HG03064 (cell line): ENCODE measurements at regions not wholly inside any gene's neighbourhood (a gene's known extent, or its start where the extent isn't known, plus 50 kb on each side); places are given as distances from the start of the nearest gene placed in this dataset.
"Not testable (repeated sequence)": the region's sequence is repeated elsewhere in the genome, so short reads cannot be mapped to it uniquely, and the experiment has no call there.

Experiments
- ATAC-seq: cut with Tn5 transposase; IDR thresholded peaks from one replicate; pipeline ENCODE4 v1.9.1; 2021; ENCODE audit warnings: low read depth; ENCODE audit not compliant: unreplicated experiment

GRCh38 chr4:131883181-131883580 lies 1265.9 kb upstream of the PCDH10 start:
- not testable (repeated sequence) for ATAC-seq

- ATAC-seq: not testable (repeated sequence)
These were observed 1223.4 kb upstream of the PCDH10 start for GRCh38 chr4:131925662-131926061.

DNA sequence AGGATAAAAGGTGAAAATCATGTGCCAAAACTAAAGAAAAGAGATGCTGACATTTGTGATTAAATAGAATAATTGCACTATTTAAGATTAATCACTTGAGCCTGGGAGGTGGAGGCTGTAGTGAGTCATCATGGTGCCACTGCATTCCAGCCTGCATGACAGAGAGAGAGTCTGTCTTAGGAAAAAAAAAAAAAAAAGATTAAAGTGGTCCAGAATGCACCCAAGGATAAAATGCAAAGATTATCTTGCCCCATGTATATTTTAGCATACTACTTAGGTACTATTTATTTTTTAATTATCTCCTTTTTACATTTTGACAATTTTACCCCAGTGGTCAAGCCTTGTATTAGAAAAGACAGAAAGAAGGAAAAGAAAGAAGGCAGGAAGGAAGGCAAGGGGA lies 1181.4 kb upstream of the PCDH10 start:
- not testable (repeated sequence) for ATAC-seq

DNA sequence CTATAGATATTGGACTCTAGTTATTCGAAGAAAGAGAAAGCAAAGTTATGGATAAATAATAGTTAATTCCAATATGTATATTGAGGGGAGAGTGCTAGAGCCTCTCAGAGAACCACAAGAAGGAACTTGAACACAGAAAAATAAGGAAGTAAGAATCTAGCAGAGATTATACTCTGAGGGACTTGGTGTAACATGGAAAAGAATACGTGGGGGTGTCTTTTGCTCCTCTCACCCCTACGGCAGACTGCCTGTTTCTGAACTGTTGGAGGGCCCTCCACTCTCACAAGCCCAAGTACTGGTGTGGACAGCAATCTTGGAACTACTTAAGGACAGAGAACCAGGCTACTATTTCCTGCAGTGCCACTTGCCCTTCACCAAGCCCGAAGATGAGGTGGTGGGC lies 1174.4 kb upstream of the PCDH10 start:
- no peak for ATAC-seq

DNA sequence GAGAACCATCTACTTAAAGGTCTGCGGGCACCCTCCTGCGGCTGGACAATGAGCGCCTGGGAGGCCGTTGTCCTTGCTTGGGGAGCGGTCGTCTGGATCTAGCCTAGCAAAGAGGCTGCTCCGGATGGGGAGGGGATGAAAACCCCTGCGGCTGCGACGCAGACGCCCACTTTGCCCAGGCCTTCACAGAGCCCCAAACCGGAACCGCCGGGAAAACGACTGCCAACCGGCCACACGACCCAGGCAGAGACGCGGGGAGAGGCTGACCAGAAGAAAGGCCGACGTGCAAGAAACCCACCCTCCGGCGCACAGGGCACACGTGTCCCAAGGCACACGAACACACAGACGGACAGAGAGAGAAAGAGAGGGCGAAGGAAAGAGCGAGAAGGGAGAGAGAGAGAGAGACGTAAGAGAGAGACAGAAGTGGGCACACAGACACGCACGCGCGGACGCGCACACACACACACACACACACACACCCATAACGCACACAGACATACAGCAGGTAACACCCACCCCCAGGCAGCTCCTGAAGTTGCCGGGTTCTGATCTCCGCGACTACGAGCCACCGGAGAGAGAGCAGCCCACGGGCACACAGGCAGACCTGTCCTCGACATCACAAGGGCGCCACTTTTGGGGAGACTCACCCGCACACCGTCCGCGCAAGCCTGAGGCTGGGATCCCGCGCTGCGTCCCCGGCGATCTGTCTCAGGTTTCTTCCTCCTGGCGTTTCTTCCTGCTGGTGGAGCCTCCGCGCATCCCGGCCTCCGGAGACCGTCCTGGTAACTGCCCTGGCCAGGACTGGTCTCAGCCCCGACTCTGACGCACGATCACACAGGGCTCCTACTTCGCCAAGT lies 1173.6 kb upstream of the PCDH10 start:
- ATAC-seq: not testable (repeated sequence)

DNA sequence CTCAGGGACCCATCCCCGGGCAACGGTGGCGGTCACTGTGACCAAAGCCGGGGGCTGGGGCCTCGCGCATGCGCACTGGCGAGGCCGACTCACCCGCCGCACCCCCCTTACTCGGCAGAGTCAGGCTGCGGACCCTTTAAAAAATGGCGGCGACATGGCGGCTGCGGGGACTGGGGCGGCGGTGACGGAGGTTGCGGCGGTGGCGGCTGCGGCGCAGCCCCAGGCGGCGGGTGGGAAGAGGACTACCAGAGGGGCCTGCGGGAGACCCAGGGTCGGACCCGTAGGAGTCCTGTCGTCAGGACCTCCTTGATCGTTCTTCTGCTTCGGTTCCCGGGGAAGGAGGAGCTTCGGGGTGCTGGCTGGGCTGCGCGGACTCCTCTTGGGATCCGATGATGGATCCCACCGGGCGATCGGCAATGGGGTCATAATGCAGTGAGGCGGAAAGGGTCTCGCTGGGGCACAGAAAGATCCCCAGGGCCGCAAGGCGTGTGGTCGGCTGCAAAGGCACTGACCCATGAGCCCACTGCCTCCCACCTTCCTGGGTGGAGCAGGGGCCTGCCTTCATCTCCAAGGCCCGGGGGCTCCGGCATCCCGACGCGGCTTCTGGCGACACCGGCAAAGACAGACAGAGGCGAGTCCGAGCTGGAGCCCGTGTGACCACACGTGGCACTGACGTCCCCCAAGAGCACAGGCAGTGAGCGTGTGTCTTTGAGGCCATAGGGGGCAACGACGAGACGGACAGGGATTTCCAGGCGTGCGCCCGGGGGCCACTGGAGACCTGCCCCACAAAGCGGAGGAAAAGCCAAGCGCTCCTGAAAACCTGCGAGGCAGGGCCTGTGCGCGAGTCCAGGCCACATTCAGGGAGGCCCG lies 1172.7 kb upstream of the PCDH10 start:
- not testable (repeated sequence) for ATAC-seq

GRCh38 chr4:131978120-131978519 lies 1171.0 kb upstream of the PCDH10 start:
- no peak for ATAC-seq

GRCh38 chr4:131989576-131989975 lies 1159.5 kb upstream of the PCDH10 start:
- no peak for ATAC-seq

GRCh38 chr4:132001542-132001941 lies 1147.6 kb upstream of the PCDH10 start:
- no peak for ATAC-seq

DNA sequence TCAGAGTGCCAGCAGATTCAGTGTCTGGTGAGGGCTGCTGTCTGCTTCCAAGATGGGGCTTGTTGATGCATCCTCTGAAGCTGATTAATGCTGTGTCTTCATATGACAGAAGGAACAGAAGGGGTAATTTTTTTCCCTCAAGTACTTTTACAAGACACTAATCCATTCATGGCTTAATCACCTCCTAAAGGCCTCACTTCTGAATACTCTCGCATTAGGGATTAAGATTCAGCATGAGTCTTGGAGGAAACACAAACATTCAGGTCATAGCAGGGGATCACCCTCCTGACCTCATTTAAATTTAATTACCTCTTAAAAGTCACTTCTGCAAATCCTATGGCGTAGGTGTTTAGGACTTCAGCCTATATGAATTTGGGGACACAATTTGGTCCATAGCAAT lies 1145.5 kb upstream of the PCDH10 start:
- no peak for ATAC-seq

- no peak for ATAC-seq
These were observed 1133.8 kb upstream of the PCDH10 start for GRCh38 chr4:132015321-132015720.

DNA sequence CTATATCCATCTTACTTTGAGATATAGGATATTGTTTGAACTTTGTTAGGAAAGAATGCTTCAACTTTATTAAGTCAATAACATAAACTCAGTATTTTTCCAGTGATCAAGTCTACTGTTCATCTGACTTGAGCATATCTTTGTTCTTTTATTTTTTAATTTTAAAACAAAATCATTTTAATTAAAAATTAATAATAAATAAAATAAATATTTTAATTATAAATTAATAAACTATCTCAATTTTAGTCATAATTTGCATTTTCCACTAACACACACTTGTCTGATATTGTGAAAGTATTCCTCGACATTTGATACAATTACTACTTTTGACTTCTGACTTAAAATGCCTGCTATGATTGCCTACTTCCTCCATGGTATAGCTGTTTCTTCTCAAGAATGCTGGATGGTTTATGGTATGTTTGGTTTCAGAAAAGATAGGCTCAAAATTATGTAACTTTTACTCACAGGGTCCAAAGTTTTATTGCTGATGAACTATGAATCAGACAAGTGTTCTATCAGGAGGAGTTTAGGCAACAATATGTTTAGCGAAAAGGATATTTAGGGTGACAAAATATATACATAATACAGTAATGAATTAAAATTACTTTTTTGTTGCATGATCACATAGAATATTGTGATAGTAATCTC lies 1132.3 kb upstream of the PCDH10 start:
- ATAC-seq: no peak

DNA sequence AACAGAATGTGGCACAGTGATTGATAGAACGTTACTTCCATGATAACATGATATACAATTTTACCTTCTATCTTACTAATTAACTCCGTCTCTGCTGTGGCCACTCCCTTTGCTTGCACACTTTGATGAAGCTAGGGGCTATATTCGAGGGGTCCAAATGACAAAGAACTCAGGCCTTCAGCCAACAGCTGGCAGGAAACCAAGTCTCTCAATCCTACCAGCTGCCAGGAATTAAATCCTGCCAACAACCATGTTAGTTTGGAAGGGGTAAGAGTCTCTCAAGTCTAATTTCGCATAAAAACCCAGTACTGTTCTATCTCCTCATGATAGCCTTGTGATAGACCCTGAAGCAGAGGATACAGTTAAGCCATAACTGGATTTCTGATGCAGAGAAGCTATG lies 1122.9 kb upstream of the PCDH10 start:
- no peak for ATAC-seq

- no peak for ATAC-seq
These were observed 1122.3 kb upstream of the PCDH10 start for GRCh38 chr4:132026816-132027215.

DNA sequence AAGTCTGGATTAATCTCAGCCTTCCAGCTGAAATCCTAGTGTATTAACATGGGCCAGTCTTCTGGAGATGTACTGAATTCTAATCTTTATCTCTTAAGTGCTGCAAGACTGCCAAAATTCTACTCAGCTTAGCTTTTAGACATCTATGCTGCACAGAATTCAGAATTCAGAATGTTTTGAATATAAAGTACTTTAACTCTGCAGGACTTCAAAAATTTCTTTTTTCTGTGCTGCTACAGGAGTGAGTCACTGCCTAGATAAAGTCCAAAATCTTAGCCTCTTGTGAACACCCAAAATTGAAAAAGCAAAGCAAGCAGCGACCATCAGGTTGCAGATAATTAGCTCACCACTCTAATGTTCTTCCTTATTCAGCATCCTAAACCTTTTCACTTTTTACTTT lies 1092.6 kb upstream of the PCDH10 start:
- no peak for ATAC-seq

- no peak for ATAC-seq
These were observed 1089.9 kb upstream of the PCDH10 start for GRCh38 chr4:132059227-132059626.

- ATAC-seq: no peak
These were observed 1086.4 kb upstream of the PCDH10 start for GRCh38 chr4:132062611-132063239.

DNA sequence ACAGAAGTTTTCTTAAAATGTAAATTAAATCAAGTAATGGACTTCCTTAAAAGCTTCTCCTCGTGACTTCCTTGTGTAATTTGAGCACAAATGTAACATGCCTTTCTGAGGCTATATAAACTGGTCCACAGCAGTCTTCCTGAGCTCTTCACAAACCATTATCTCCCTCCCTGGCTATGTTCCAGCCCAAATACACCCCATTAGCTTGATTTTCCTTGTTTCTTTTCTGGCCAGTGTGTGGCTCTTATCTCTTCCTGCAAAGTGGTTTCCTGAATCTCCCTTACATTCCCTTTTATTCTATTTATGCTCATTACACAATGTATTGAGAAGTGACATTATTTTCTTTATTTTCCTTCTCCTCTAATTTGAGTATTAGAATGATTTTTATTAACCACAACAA lies 1085.3 kb upstream of the PCDH10 start:
- ATAC-seq: no peak

- no peak for ATAC-seq
These were observed 1083.1 kb upstream of the PCDH10 start for GRCh38 chr4:132065940-132066495.

DNA sequence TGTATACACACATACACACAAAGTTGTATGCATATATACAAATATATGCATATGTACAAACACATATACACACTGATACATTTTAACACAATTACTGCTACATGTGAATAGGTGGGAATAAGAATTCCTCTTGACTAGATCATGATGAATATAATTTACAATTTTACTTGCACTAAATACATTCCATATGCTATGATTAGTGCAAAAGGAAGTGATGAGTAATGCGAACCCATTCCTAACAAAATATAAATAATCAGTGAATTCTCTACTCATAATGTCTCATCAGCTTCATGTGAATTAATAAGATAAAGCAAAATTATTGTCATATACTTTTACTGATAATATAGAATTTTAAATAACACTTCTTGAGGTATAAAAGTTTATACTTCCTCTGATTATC lies 1077.3 kb upstream of the PCDH10 start:
- ATAC-seq: no peak
